Daoy (cell line): ENCODE measurements at regions not wholly inside any gene's neighbourhood (a gene's known extent, or its start where the extent isn't known, plus 50 kb on each side); places are given as distances from the start of the nearest gene placed in this dataset.
A peak's percentile ranks its signal among the peaks of the same experiment; 100 is the strongest.

Experiments
- DNase-seq: peaks from one replicate; pipeline ENCODE4 v3.0.0-alpha.2; 2015; ENCODE audit warnings: low read depth

- DNase-seq = no peak
Observed at GRCh38 chr11:122234257-122234656, 118.2 kb upstream of the BLID start.

- peak; percentile 58 for DNase-seq
Observed at GRCh38 chr11:122232985-122233384, 117.0 kb upstream of the BLID start.

GRCh38 chr11:122230385-122230755 lies 114.4 kb upstream of the BLID start:
- DNase-seq = no peak

- no peak for DNase-seq
Observed at GRCh38 chr11:122229481-122230384, 113.7 kb upstream of the BLID start.

GRCh38 chr11:122229078-122229477 lies 113.1 kb upstream of the BLID start:
- DNase-seq = no peak

DNA sequence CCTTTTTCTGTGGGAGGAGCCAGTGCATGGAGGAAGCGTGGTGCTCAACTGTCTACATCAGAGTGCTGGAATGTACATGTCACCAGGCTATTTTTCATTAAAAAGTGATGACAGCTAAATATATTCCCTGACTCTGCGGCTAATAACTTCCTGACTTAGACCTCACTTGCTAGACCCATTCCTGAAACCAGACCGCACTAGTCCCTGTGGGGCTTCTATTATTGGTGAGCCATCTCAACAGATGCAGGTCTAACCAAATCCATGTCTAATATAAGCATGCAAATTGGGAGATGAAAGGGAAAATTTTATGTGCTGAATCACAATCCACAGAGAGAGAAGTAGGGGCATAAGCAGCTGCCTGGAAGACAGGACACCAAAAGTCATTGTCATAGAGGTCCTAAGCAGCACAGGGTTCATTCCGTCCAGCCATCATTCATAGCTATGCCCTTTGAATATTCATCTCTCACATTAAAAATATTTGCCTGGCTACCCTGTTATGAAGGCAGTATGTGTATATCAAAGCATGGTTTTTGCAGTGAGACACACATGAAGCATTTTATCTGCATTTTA lies 110.9 kb upstream of the BLID start:
- DNase-seq = peak; percentile 27

GRCh38 chr11:122224867-122225266 lies 108.9 kb upstream of the BLID start:
- DNase-seq = no peak

DNA sequence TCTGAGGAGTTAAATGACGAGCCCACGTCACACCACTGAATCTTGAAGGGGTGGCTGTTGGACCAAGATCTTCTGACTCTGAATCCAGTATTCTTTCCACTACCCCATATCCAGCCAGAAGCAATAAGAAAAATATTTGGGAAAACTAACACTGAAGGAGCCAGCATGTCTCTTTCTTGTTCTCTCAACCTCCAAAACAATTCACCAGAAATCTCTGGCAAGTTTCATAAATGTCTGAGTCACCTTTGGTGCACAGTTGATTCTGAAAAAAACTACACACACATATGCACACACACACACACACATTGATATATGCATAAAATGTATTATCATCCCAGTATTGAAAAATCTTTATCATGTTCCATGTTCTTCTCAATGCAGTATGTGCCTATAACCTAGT lies 104.3 kb upstream of the BLID start:
- no peak for DNase-seq

DNA sequence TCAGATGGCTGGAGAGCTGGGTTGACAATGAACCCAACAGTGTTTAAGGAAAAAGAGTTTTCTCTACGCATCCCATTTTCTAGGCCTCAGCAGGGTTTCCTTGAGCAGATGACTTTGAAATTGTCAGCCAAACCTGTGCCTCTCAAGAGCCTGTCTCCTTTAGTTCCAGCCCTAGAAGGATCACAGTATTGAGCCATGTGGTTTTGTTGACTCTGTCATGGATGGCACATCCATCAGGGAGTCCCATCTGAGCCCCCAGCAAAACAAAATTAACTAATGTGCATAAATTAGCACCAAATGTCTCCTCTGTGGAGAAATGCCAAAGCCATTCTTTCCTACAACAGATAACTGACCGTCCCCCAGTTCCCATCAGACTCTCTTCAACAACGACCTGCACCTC lies 103.8 kb upstream of the BLID start:
- DNase-seq = no peak

DNA sequence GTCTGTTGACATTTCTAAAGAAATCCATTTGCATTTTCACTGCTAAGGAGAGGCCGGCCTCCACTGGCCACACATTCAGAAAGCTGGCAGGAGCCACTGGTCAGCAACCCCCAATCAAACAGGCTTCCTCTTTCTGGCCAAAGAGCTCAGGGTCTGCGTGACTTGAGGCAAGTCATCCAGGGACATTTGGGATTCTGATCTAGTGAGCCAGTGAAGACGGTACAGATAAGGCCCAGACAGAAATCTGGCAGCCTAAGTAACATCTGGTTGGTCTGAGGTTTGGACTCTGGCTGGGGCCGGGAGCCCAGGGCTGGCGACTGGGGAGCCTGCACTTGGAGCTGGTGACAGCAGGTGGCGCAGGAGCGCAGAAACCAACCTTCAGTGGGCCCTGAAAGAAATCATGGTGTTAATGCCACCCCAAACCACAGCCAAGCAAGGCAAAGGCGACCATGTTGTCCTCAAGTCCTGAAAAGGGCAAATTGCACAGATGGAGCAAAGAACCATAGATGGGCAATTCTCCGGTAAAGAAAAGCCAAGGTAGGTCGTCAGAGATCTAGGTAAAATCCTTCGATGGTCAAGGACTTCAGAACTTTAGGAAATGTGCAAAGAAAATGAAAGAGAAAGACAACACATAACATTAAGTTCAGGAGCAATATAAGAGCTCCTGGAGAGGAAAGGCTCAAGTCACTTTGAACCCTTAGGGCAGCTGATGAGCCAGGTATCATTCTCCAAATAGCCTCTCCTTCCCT lies 99.4 kb upstream of the BLID start:
- peak; percentile 87 for DNase-seq

- DNase-seq = peak; percentile 29
Observed at GRCh38 chr11:122214567-122214966, 98.6 kb upstream of the BLID start.

GRCh38 chr11:122214080-122214479 lies 98.1 kb upstream of the BLID start:
- no peak for DNase-seq

GRCh38 chr11:122213171-122213570 lies 97.2 kb upstream of the BLID start:
- DNase-seq = no peak

- no peak for DNase-seq
Observed at GRCh38 chr11:122210367-122210997, 94.5 kb upstream of the BLID start.

DNA sequence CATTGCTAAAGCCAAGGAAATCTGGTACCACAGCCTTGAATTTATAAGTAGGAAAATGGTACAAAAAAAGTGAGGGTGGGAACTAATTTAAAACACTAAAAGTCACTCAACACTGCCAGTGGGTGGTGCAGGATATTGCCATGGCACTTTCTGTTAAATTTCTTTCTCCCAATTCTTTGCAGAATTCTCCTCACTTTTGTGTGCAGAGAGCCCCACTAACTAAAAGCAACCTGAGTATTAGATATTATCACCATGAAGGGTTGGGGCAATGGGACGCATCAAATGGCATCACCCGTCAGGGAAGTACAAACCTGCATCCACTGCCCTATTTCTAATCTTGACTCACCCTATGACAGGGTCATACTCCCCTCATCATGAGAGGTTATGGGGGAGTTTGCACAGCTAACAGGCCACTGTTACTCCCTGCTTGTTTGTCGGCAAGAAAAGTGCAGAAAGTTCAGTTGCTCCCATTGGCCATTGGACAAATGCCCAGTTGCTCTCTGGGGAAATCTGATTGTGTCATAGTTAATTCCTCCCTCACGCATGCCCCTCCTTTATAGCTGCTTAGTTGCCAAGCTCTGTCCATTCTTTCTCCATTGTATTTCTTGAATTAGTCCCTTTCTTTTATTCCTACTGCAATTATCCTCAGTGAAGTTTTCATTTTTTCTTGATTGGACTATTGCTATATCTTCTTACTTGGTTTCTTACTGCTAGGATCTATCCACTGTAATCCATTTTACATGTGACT lies 93.8 kb upstream of the BLID start:
- DNase-seq = peak; percentile 73

DNA sequence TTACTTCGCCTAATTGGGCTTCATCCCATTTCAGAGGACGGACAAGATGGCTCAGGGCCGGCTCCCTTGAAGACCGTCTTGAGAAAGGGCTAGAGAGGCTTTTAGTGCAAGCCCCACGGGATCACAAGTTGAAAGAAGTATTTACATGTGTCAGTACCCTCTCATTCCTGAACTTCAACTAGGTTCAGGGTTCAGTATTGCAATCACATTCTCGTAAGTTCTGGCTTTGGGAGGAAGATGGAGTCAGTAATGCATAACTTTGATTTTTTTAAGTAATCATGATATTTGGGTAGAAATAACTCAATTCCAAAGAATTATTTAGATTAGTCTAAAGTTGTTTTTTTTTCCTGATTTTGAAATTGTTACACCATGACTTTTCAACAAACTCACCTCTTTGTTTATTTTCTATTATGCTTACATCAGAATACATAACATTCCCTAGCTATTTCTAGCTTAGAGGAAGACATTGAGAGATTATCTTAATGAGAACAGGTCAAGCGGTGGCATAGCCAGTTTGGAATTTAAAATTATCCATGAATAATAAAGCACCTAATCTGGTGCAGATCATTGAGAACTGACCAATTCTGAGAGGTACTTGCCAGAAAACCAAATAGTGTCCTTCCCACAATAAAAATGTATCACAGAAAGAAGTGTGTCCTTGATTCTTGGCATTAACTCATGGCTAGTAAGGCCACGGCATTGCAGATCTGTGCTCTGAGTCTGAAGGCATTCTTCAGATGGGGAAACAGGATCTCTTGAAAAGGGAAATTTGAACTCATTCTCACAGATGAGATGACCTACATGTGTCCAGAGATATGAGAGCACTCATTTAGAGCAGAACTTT lies 92.1 kb upstream of the BLID start:
- DNase-seq = no peak

- DNase-seq = peak; percentile 45
Observed at GRCh38 chr11:122207505-122207904, 91.5 kb upstream of the BLID start.

DNA sequence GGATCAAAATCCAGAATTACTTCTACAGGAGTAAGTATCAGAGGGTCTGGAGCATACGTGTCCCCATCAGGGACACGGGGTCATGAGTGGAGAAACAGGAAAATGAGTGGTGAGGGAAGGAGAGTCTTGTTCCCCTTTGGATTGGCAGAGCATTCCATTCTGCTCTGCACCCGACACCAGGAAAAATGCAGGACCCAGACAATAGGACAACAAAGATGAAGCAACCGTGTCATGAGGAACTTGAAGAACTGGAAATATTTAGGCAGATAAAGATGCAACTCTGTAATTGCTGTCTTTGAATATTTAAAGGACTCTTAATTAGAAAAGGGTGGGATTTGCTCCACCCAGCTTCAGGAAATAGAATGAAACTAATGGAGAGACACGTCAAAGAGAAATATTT lies 89.0 kb upstream of the BLID start:
- DNase-seq = no peak

GRCh38 chr11:122204206-122204605 lies 88.2 kb upstream of the BLID start:
- no peak for DNase-seq

GRCh38 chr11:122202951-122203456 lies 87.0 kb upstream of the BLID start:
- peak; percentile 78 for DNase-seq
